Hepatocyte (in vitro differentiated cells): ENCODE measurements at regions not wholly inside any gene's neighbourhood (a gene's known extent, or its start where the extent isn't known, plus 50 kb on each side); places are given as distances from the start of the nearest gene placed in this dataset.

Experiments
- EZH2 ChIP-seq: fragments of 200-600 bp; sonication (generic); IDR thresholded peaks from 2 replicates; pipeline ENCODE4 v1.6.1; 2016; ENCODE audit warnings: antibody characterized with exemption, mild to moderate bottlenecking, borderline replicate concordance
- TF ChIP-seq, protein P1 (sequence below): fragments of 200-600 bp; sonication (generic); IDR thresholded peaks from 2 replicates; pipeline ENCODE4 v1.5.1; 2016; ENCODE audit warnings: antibody characterized with exemption, mild to moderate bottlenecking; ENCODE audit not compliant: poor library complexity

DNA sequence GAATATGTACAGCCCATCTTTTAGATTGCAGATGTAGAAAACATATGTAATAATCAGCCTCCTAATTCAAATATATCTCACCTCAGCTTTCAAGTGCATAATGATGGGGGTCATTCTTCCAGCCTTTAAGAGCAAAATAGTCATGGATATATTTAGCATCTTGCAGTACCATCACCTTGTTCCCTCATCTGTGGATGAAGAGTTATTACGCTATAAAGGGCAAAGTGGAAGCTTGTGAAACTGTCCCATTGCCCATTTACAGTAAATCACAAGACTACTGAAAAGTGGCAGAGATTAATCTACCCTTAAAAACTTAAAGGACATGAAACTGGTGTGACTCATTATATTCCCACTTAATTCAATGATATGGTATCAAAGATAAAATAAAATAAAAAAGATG is 979.7 kb upstream of the HS3ST1 start:
- TF ChIP-seq, protein P1, sequence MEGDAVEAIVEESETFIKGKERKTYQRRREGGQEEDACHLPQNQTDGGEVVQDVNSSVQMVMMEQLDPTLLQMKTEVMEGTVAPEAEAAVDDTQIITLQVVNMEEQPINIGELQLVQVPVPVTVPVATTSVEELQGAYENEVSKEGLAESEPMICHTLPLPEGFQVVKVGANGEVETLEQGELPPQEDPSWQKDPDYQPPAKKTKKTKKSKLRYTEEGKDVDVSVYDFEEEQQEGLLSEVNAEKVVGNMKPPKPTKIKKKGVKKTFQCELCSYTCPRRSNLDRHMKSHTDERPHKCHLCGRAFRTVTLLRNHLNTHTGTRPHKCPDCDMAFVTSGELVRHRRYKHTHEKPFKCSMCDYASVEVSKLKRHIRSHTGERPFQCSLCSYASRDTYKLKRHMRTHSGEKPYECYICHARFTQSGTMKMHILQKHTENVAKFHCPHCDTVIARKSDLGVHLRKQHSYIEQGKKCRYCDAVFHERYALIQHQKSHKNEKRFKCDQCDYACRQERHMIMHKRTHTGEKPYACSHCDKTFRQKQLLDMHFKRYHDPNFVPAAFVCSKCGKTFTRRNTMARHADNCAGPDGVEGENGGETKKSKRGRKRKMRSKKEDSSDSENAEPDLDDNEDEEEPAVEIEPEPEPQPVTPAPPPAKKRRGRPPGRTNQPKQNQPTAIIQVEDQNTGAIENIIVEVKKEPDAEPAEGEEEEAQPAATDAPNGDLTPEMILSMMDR: no peak
- TF ChIP-seq EZH2: no peak
